Prostate gland (tissue), 2 donors: ENCODE measurements at regions not wholly inside any gene's neighbourhood (a gene's known extent, or its start where the extent isn't known, plus 50 kb on each side); places are given as distances from the start of the nearest gene placed in this dataset.

Source experiments
- DNase-seq: peaks from one replicate; pipeline ENCODE4 v3.0.0-alpha.2; 2019; ENCODE audit warnings: low spot score
- H3K27ac ChIP-seq, 2 donors: fragments of 200-600 bp; sonication (generic); 2 replicates each; pipeline ENCODE4 v1.5.1; 2017 to 2019
- H3K27me3 ChIP-seq: fragments of 200-600 bp; sonication (generic); replicated peaks from 2 replicates; pipeline ENCODE4 v1.5.1; 2019; ENCODE audit not compliant: insufficient read depth
- H3K36me3 ChIP-seq, 2 donors: fragments of 200-600 bp; sonication (generic); 1 replicate in 1 of 2; 2 replicates in 1 of 2; pipeline versions ENCODE4 v1.5.1 to v1.8.1; 2017 to 2019
- H3K4me1 ChIP-seq: fragments of 200-600 bp; sonication (generic); replicated peaks from 2 replicates; pipeline ENCODE4 v1.5.1; 2019
- H3K4me3 ChIP-seq, 2 donors: fragments of 200-600 bp; sonication (generic); 2 replicates each; pipeline ENCODE4 v1.5.1; 2017 to 2019
- H3K9me3 ChIP-seq: fragments of 200-600 bp; sonication (generic); 2 replicates; pipeline ENCODE4 v1.5.1; 2017
- POLR2A ChIP-seq: fragments of 450-650 bp; IDR thresholded peaks from one replicate; pipeline ENCODE4 v1.6.1; 2016; ENCODE audit warnings: antibody characterized with exemption, mild to moderate bottlenecking
- POLR2AphosphoS5 ChIP-seq: sonication (generic); formaldehyde crosslinking; IDR thresholded peaks from one replicate; pipeline ENCODE4 v1.6.1; 2017; ENCODE audit warnings: antibody characterized with exemption
- WGBS: methylation state at CpG from one replicate; pipeline ENCODE4 v1.1.5; 2018; 5-methylcytosine and 5-hydroxymethylcytosine counted together
- intact Hi-C: fragments of 100-400 bp; cut with DNase I; formaldehyde crosslinking; loops from one replicate; pipeline ENCODE4 v1.14.2; 2022
- TF ChIP-seq, protein P1 (sequence below), 4 experiments: fragments of 200-600 bp in 2 of 4; fragments of 450-650 bp in 2 of 4; sonication (generic) in 2 of 4; IDR thresholded peaks; 1 replicate in 3 of 4; 2 replicates in 1 of 4; pipeline ENCODE4 v1.5.1; 2016 to 2019; ENCODE audit warnings: antibody characterized with exemption in 4 of 4, mild to moderate bottlenecking in 2 of 4, moderate library complexity in 2 of 4

DNA sequence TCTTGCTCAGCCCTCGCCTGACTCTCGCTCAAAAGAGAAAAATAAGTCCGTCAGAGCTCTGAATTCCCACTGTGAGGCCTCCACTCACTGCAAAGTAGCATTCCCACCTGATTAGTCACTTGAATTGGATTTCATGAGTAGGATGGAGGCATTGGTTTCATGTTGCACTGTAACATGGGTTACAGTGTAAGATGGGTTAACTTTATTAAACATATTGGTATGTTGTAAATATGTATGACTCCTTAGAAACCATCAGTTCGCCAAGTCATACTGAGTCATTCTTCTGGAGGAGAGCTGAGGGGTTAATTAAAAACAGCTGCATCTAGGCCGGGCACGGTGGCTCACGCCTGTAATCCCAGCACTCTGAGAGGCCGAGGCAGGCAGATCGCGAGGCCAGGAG, 93.8 kb upstream of the BNC2 start:
- TF ChIP-seq POLR2A, result no peak
- TF ChIP-seq, protein P1, sequence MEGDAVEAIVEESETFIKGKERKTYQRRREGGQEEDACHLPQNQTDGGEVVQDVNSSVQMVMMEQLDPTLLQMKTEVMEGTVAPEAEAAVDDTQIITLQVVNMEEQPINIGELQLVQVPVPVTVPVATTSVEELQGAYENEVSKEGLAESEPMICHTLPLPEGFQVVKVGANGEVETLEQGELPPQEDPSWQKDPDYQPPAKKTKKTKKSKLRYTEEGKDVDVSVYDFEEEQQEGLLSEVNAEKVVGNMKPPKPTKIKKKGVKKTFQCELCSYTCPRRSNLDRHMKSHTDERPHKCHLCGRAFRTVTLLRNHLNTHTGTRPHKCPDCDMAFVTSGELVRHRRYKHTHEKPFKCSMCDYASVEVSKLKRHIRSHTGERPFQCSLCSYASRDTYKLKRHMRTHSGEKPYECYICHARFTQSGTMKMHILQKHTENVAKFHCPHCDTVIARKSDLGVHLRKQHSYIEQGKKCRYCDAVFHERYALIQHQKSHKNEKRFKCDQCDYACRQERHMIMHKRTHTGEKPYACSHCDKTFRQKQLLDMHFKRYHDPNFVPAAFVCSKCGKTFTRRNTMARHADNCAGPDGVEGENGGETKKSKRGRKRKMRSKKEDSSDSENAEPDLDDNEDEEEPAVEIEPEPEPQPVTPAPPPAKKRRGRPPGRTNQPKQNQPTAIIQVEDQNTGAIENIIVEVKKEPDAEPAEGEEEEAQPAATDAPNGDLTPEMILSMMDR (IDR thresholded peaks at IDR 0.05), result no peak

DNA sequence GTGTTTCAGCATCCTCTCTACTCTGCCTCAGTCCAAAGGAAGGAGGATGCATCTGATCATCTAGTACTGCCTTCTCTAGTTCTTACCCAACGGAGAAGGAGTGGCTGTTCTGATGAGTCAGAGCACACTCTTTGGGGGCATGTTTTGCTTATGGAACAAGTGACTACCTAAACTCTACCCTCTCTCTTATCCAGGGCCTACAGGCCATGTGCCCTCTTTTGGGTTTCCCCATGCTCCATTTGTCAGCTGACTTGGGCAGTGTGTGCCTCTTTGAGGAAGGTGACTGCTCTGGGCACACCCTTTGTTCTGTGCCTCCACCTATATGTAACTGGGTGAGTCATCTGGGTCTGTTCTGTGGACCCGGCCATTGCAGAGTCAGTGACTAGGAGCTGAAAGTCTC, 89.6 kb upstream of the BNC2 start:
- no peak for DNase-seq
- intact Hi-C loops, result no loop called here
- no peaks in the 10 kb centered on the region for H3K36me3 ChIP-seq
- H3K27me3 ChIP-seq, result no peaks in the 10 kb centered on the region
- TF ChIP-seq, protein P1 (IDR thresholded peaks at IDR 0.05), result no peak
- TF ChIP-seq POLR2AphosphoS5 (no peak), POLR2A (no peak)
- no peak overlapping the region for H3K27ac ChIP-seq
- H3K4me3 ChIP-seq, result no peak overlapping the region
- H3K4me1 ChIP-seq, result no peaks in the 10 kb centered on the region
- H3K9me3 ChIP-seq, result no peaks in the 10 kb centered on the region
- 92% methylated on average over 2 of the region's 2 CpGs for WGBS

More for the DNA sequence above, 93.8 kb upstream of the BNC2 start:
- H3K27me3 ChIP-seq, result no peaks in the 10 kb centered on the region
- no peaks in the 10 kb centered on the region for H3K36me3 ChIP-seq
- no peak overlapping the region for H3K4me3 ChIP-seq
- H3K27ac ChIP-seq, result no peak overlapping the region
- DNase-seq, result no peak
- no peaks in the 10 kb centered on the region for H3K9me3 ChIP-seq
- H3K4me1 ChIP-seq, result no peaks in the 10 kb centered on the region
- intact Hi-C loops, result no loop called here
- WGBS, result 93% methylated on average over 10 of the region's 10 CpGs

DNA sequence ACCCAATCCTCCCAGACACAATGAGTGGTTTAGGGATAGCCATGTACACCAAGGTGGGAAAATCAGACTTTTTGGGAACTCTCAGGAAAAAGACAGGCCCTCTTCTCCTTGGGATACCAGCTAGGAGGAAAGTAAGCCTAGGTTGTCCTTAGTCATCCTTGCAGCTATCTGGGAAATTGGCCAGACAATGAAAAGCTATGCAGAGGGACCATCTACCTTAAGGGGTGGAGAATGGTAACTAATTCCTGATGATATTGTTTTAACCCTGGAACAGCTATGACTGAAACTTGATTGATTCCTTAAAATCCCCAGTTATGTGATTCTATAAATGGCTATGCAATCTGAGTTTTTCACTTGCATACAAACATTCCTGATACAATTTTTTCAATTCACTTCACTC, 88.9 kb upstream of the BNC2 start:
- Histone ChIP-seq H3K27ac (no peak overlapping the region), H3K27me3 (no peaks in the 10 kb centered on the region), H3K4me1 (no peaks in the 10 kb centered on the region), H3K36me3 (no peaks in the 10 kb centered on the region), H3K4me3 (no peak overlapping the region), H3K9me3 (no peaks in the 10 kb centered on the region)
- TF ChIP-seq, protein P1 (IDR thresholded peaks at IDR 0.05), result no peak
- TF ChIP-seq POLR2AphosphoS5, result no peak
- no peak for TF ChIP-seq POLR2A
- DNase-seq, result no peak
- intact Hi-C loops, result no loop called here

DNA sequence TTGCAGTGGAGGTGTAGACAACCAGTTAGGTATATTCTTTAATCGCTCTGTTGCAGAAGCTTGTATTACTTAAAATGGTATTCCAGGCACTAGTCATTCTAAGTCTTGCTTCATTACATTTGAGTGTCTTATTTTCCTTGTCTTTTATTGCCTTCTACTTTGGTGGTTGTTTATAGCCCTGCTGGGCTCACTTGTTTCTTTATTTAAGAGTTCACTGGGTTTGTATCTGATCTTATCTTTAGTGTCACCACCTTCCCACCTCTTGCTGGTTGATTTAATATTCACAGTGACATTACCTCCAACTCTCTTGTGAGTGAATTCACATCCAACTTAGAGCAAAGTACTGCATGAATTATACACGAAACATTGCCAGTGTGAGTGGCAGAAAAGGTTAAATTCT, 83.6 kb upstream of the BNC2 start:
- Histone ChIP-seq H3K9me3 (no peaks in the 10 kb centered on the region), H3K36me3 (no peaks in the 10 kb centered on the region), H3K4me1 (no peaks in the 10 kb centered on the region), H3K27ac (no peak overlapping the region), H3K27me3 (no peaks in the 10 kb centered on the region), H3K4me3 (no peak overlapping the region)
- no peak for DNase-seq
- intact Hi-C loops, result no loop called here
- no peak for TF ChIP-seq POLR2A
- TF ChIP-seq, protein P1 (IDR thresholded peaks at IDR 0.05), result no peak
- TF ChIP-seq POLR2AphosphoS5, result no peak
- 58% methylated on average over 2 of the region's 2 CpGs for WGBS

DNA sequence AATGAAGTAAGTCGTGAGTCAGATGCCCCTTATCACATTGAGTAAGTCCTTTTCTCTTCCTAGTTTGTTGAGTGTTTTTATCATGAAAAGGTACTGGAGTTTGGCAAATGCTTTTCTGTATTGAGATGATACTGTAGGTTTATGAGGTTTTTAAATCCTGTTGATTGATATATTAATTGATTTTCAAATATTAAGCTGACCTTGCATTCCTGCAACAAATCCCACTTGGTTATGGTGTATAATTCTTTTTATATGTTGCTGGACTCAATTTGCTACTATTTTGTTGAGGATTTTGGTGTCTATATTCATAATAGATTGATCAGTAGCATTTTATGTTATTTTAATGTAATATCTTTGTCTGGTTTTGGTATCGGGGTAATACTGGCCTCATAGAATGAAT, 81.0 kb upstream of the BNC2 start:
- Histone ChIP-seq H3K4me1 (no peaks in the 10 kb centered on the region), H3K27ac (no peak overlapping the region), H3K9me3 (no peaks in the 10 kb centered on the region), H3K36me3 (no peaks in the 10 kb centered on the region), H3K4me3 (no peak overlapping the region), H3K27me3 (no peaks in the 10 kb centered on the region)
- intact Hi-C loops, result no loop called here
- WGBS, result 90% methylated on average over 2 of the region's 2 CpGs
- DNase-seq, result no peak
- no peak for TF ChIP-seq POLR2A
- TF ChIP-seq, protein P1 (IDR thresholded peaks at IDR 0.05), result no peak
- no peak for TF ChIP-seq POLR2AphosphoS5
